GM23248 (cell line): ENCODE measurements at regions not wholly inside any gene's neighbourhood (a gene's known extent, or its start where the extent isn't known, plus 50 kb on each side); places are given as distances from the start of the nearest gene placed in this dataset.

Source experiments
- DNase-seq: peaks from one replicate; pipeline ENCODE4 v3.0.0-alpha.2; 2015
- H2AFZ ChIP-seq: fragments of 200-600 bp; sonication (generic); 2 replicates; pipeline ENCODE4 v1.6.1; 2016; ENCODE audit warnings: antibody characterized with exemption
- H3F3A ChIP-seq: fragments of 200-600 bp; sonication (generic); 2 replicates; pipeline ENCODE4 v1.6.1; 2016; ENCODE audit warnings: mild to moderate bottlenecking, antibody characterized with exemption, mixed run types; ENCODE audit not compliant: insufficient read depth
- H3K27ac ChIP-seq: fragments of 200-600 bp; sonication (generic); 2 replicates; pipeline ENCODE4 v1.5.1; 2016; ENCODE audit warnings: mild to moderate bottlenecking
- H3K27me3 ChIP-seq: fragments of 200-600 bp; sonication (generic); replicated peaks from 2 replicates; pipeline ENCODE4 v1.6.1; 2016; ENCODE audit warnings: mild to moderate bottlenecking; ENCODE audit not compliant: insufficient read depth
- H3K36me3 ChIP-seq: fragments of 200-600 bp; sonication (generic); 2 replicates; pipeline ENCODE4 v1.6.1; 2016; ENCODE audit warnings: low read depth, mild to moderate bottlenecking
- H3K4me1 ChIP-seq: fragments of 200-600 bp; sonication (generic); 2 replicates; pipeline ENCODE4 v1.6.1; 2016; ENCODE audit warnings: mild to moderate bottlenecking; ENCODE audit not compliant: insufficient read depth
- H3K4me2 ChIP-seq: fragments of 200-600 bp; sonication (generic); one replicate; pipeline ENCODE4 v1.6.1; 2016; ENCODE audit warnings: mild to moderate bottlenecking; ENCODE audit not compliant: unreplicated experiment
- H3K4me3 ChIP-seq: fragments of 200-600 bp; sonication (generic); 2 replicates; pipeline ENCODE4 v1.5.1; 2016; ENCODE audit warnings: mild to moderate bottlenecking
- H3K79me2 ChIP-seq: fragments of 200-600 bp; sonication (generic); 2 replicates; pipeline ENCODE4 v1.6.1; 2016; ENCODE audit warnings: mild to moderate bottlenecking; ENCODE audit not compliant: insufficient read depth
- H3K9ac ChIP-seq: fragments of 200-600 bp; sonication (generic); 2 replicates; pipeline ENCODE4 v1.6.1; 2016; ENCODE audit warnings: mild to moderate bottlenecking
- H3K9me2 ChIP-seq: fragments of 200-600 bp; sonication (generic); 2 replicates; pipeline ENCODE4 v1.6.1; 2016; ENCODE audit warnings: mixed run types, mild to moderate bottlenecking, moderate library complexity; ENCODE audit not compliant: insufficient read depth
- H3K9me3 ChIP-seq: fragments of 200-600 bp; sonication (generic); one replicate; pipeline ENCODE4 v1.6.1; 2017; ENCODE audit warnings: low read depth
- H4K20me1 ChIP-seq: fragments of 200-600 bp; sonication (generic); 2 replicates; pipeline ENCODE4 v1.6.0; 2016; ENCODE audit not compliant: insufficient read depth
- EZH2 ChIP-seq: fragments of 200-600 bp; sonication (generic); IDR thresholded peaks from 2 replicates; pipeline ENCODE4 v1.6.1; 2018; ENCODE audit warnings: antibody characterized with exemption, mild to moderate bottlenecking; ENCODE audit not compliant: insufficient read depth, poor library complexity, severe bottlenecking
- EZH2phosphoT487 ChIP-seq: fragments of 200-600 bp; sonication (generic); IDR thresholded peaks from 2 replicates; pipeline ENCODE4 v1.6.1; 2018; ENCODE audit warnings: antibody characterized with exemption, moderate library complexity, mild to moderate bottlenecking, low read depth; ENCODE audit not compliant: insufficient read depth
- WGBS, 2 experiments: methylation state at CpG; one replicate each; pipeline ENCODE4 v1.1.6; 2015 to 2017; ENCODE audit warnings: low lambda C conversion rate in 2 of 2, low coverage in 1 of 2; ENCODE audit errors: missing lambda C conversion rate in 2 of 2; 5-methylcytosine and 5-hydroxymethylcytosine counted together
- in situ Hi-C: fragments of 300-500 bp; cut with MboI; formaldehyde crosslinking; loops from 2 replicates; pipeline ENCODE4 v1.15.0; 2020

- Histone ChIP-seq H3K4me3 (no peak overlapping the region), H4K20me1 (no peaks in the 10 kb centered on the region), H3K79me2 (no peaks in the 10 kb centered on the region), H3K9me3 (no peaks in the 10 kb centered on the region), H3K27ac (peak overlapping the region; percentile 89), H3F3A (peaks cover 31% of the 10 kb centered on the region), H3K9ac (peak overlapping the region; percentile 53), H3K27me3 (no peaks in the 10 kb centered on the region), H3K36me3 (no peaks in the 10 kb centered on the region), H2AFZ (no peak overlapping the region), H3K4me1 (peaks cover 35% of the 10 kb centered on the region), H3K4me2 (peak overlapping the region; percentile 52), H3K9me2 (no peaks in the 10 kb centered on the region)
- in situ Hi-C loops = no loop called here
- TF ChIP-seq EZH2 (no peak), EZH2phosphoT487 (no peak)
- 35 to 37% methylated on average over 3 of the region's 3 CpGs for WGBS, 2 experiments
- DNase-seq = peak; percentile 79
These were observed 269.3 kb downstream of the TNS1 start for GRCh38 chr2:217733461-217733860.

GRCh38 chr2:217732992-217733391 lies 269.8 kb downstream of the TNS1 start:
- Histone ChIP-seq H2AFZ (no peak overlapping the region), H3K4me3 (peak overlapping the region; percentile 6; the same call in 1 of the 2 replicates), H3K4me2 (peak overlapping the region; percentile 52), H4K20me1 (no peaks in the 10 kb centered on the region), H3F3A (peaks cover 31% of the 10 kb centered on the region), H3K79me2 (no peaks in the 10 kb centered on the region), H3K9me3 (no peaks in the 10 kb centered on the region), H3K36me3 (no peaks in the 10 kb centered on the region), H3K4me1 (peaks cover 37% of the 10 kb centered on the region), H3K9ac (peak overlapping the region; percentile 53), H3K9me2 (no peaks in the 10 kb centered on the region), H3K27ac (peak overlapping the region; percentile 89), H3K27me3 (no peaks in the 10 kb centered on the region)
- in situ Hi-C loops = no loop called here
- WGBS, 2 experiments = 5 to 11% methylated on average over 3 of the region's 3 CpGs
- TF ChIP-seq EZH2 (no peak), EZH2phosphoT487 (no peak)
- DNase-seq = peak; percentile 86

GRCh38 chr2:217731805-217732204 lies 271.0 kb downstream of the TNS1 start:
- H3K4me3 ChIP-seq = no peak overlapping the region
- H3K9ac ChIP-seq = 0 out of 2 replicates have a peak overlapping the region, but pooled peaks have one; percentile 37
- no peaks in the 10 kb centered on the region for H3K9me2 ChIP-seq
- peak; percentile 31 for DNase-seq
- no peaks in the 10 kb centered on the region for H3K36me3 ChIP-seq
- no peaks in the 10 kb centered on the region for H3K27me3 ChIP-seq
- no peaks in the 10 kb centered on the region for H4K20me1 ChIP-seq
- no peak overlapping the region for H2AFZ ChIP-seq
- peaks cover 31% of the 10 kb centered on the region for H3F3A ChIP-seq
- H3K4me1 ChIP-seq = peaks cover 39% of the 10 kb centered on the region
- in situ Hi-C loops = no loop called here
- WGBS, 2 experiments = 58 to 62% methylated on average over 2 of the region's 2 CpGs
- no peaks in the 10 kb centered on the region for H3K9me3 ChIP-seq
- no peak for TF ChIP-seq EZH2
- no peak for TF ChIP-seq EZH2phosphoT487
- H3K27ac ChIP-seq = peak overlapping the region; percentile 89
- no peaks in the 10 kb centered on the region for H3K79me2 ChIP-seq
- H3K4me2 ChIP-seq = peak overlapping the region; percentile 15

GRCh38 chr2:217729421-217730053 lies 273.3 kb downstream of the TNS1 start:
- Histone ChIP-seq H3K9me3 (no peaks in the 10 kb centered on the region), H3K27me3 (no peaks in the 10 kb centered on the region), H3K27ac (peak overlapping the region; percentile 40; the same call in 1 of the 2 replicates), H3K9ac (no peak overlapping the region; the same call in 1 of the 2 replicates), H3K79me2 (no peaks in the 10 kb centered on the region), H3K4me1 (peaks cover 39% of the 10 kb centered on the region), H3K9me2 (no peaks in the 10 kb centered on the region), H3K4me2 (no peak overlapping the region), H3K4me3 (no peak overlapping the region), H3F3A (peaks cover 25% of the 10 kb centered on the region), H4K20me1 (no peaks in the 10 kb centered on the region), H3K36me3 (no peaks in the 10 kb centered on the region), H2AFZ (no peak overlapping the region)
- in situ Hi-C loops = no loop called here
- no peak for TF ChIP-seq EZH2phosphoT487
- TF ChIP-seq EZH2 = no peak
- DNase-seq = peak; percentile 75
- WGBS, 2 experiments = 8 to 14% methylated on average over 5 of the region's 5 CpGs

- Histone ChIP-seq H3K9me2 (no peaks in the 10 kb centered on the region), H3K9ac (no peak overlapping the region), H3K4me3 (no peak overlapping the region), H3K79me2 (no peaks in the 10 kb centered on the region), H3K27me3 (no peaks in the 10 kb centered on the region), H3K9me3 (no peaks in the 10 kb centered on the region), H3K36me3 (no peaks in the 10 kb centered on the region), H3K27ac (no peak overlapping the region), H3K4me2 (no peak overlapping the region), H2AFZ (no peak overlapping the region), H3F3A (peaks cover 18% of the 10 kb centered on the region), H4K20me1 (no peaks in the 10 kb centered on the region), H3K4me1 (peaks cover 37% of the 10 kb centered on the region)
- in situ Hi-C loops = no loop called here
- 96 to 100% methylated on average over 6 to 7 of the region's 7 CpGs for WGBS, 2 experiments
- DNase-seq = no peak
- TF ChIP-seq EZH2phosphoT487 (no peak), EZH2 (no peak)
These were observed 275.0 kb downstream of the TNS1 start for GRCh38 chr2:217727801-217728200.
